HEK293T (cell line): ENCODE measurements at regions not wholly inside any gene's neighbourhood (a gene's known extent, or its start where the extent isn't known, plus 50 kb on each side); places are given as distances from the start of the nearest gene placed in this dataset.

Experiments
- CTCF ChIA-PET: fragments of 350-600 bp; formaldehyde crosslinking; extraction: SDS; loops from one replicate; lab custom pipeline; 2021; ENCODE audit warnings: antibody characterized with exemption, inconsistent platforms; lab: Yijun Ruan, JAX
- POLR2A ChIA-PET: fragments of 350-600 bp; formaldehyde crosslinking; extraction: SDS; loops from one replicate; lab custom pipeline; 2020; ENCODE audit warnings: antibody characterized with exemption, inconsistent platforms; lab: Yijun Ruan, JAX
- DNase-seq: peaks from one replicate; pipeline ENCODE4 v3.0.0; 2012; ENCODE audit warnings: mixed read lengths; ENCODE audit errors: extremely low spot score
- ARNT ChIP-seq: fragments of 450-650 bp; IDR thresholded peaks from 2 replicates; pipeline ENCODE4 v1.6.1; 2017; ENCODE audit warnings: mild to moderate bottlenecking
- BHLHE40 ChIP-seq: fragments of 450-650 bp; IDR thresholded peaks from 2 replicates; pipeline ENCODE4 v1.6.1; 2016; ENCODE audit warnings: mild to moderate bottlenecking, moderate library complexity, borderline replicate concordance
- CTBP1 ChIP-seq: fragments of 450-650 bp; IDR thresholded peaks from 2 replicates; pipeline ENCODE4 v1.6.1; 2016; ENCODE audit warnings: borderline replicate concordance
- ELF4 ChIP-seq: fragments of 450-650 bp; IDR thresholded peaks from 2 replicates; pipeline ENCODE4 v1.6.1; 2017; ENCODE audit warnings: antibody characterized with exemption
- FOXA1 ChIP-seq: fragments of 450-650 bp; IDR thresholded peaks from 2 replicates; pipeline ENCODE4 v1.6.1; 2016; ENCODE audit warnings: mild to moderate bottlenecking
- FOXK2 ChIP-seq: fragments of 450-650 bp; IDR thresholded peaks from 2 replicates; pipeline ENCODE4 v1.6.1; 2016; ENCODE audit warnings: mild to moderate bottlenecking
- FOXM1 ChIP-seq: fragments of 450-650 bp; IDR thresholded peaks from 2 replicates; pipeline ENCODE4 v1.6.1; 2017; ENCODE audit warnings: mild to moderate bottlenecking, borderline replicate concordance
- HDGF ChIP-seq: fragments of 450-650 bp; IDR thresholded peaks from 2 replicates; pipeline ENCODE4 v1.6.1; 2017; ENCODE audit warnings: antibody characterized with exemption, borderline replicate concordance
- L3MBTL2 ChIP-seq: fragments of 450-650 bp; conservative IDR thresholded peaks from 2 replicates; pipeline ENCODE4 v1.6.1; 2016; ENCODE audit warnings: mild to moderate bottlenecking
- LEF1 ChIP-seq: fragments of 450-650 bp; IDR thresholded peaks from 2 replicates; pipeline ENCODE4 v1.6.1; 2017; ENCODE audit warnings: mild to moderate bottlenecking, borderline replicate concordance
- NFRKB ChIP-seq: fragments of 450-650 bp; IDR thresholded peaks from 2 replicates; pipeline ENCODE4 v1.6.1; 2016; ENCODE audit warnings: mild to moderate bottlenecking, moderate library complexity
- PKNOX1 ChIP-seq: fragments of 450-650 bp; IDR thresholded peaks from 2 replicates; pipeline ENCODE4 v1.6.1; 2016
- SP1 ChIP-seq: fragments of 450-650 bp; IDR thresholded peaks from 2 replicates; pipeline ENCODE4 v1.6.1; 2017
- SUZ12 ChIP-seq: fragments of 450-650 bp; IDR thresholded peaks from 2 replicates; pipeline ENCODE4 v1.6.1; 2016; ENCODE audit warnings: mild to moderate bottlenecking
- TARDBP ChIP-seq: fragments of 450-650 bp; IDR thresholded peaks from 2 replicates; pipeline ENCODE4 v1.6.1; 2016
- ZNF384 ChIP-seq: fragments of 450-650 bp; IDR thresholded peaks from 2 replicates; pipeline ENCODE4 v1.6.1; 2016

GRCh38 chr2:192775459-192776262, 580.9 kb upstream of the TMEFF2 start:
- ChIA-PET POLR2A (no interaction called here), CTCF (no interaction called here)
- no peak for TF ChIP-seq SP1
- no peak for TF ChIP-seq ARNT
- no peak for TF ChIP-seq FOXA1
- TF ChIP-seq HDGF = no peak
- TF ChIP-seq CTBP1 = no peak
- TF ChIP-seq LEF1 = no peak
- no peak for TF ChIP-seq PKNOX1
- no peak for TF ChIP-seq ZNF384
- TF ChIP-seq ELF4 = no peak
- TF ChIP-seq NFRKB = no peak
- no peak for TF ChIP-seq SUZ12
- TF ChIP-seq FOXK2 = no peak
- no peak for TF ChIP-seq FOXM1
- TF ChIP-seq L3MBTL2 = no peak
- DNase-seq = no peak

- ChIA-PET POLR2A (no interaction called here), CTCF (no interaction called here)
- no peak for DNase-seq
- no peak for TF ChIP-seq FOXK2
- TF ChIP-seq BHLHE40 = no peak
- no peak for TF ChIP-seq NFRKB
- TF ChIP-seq ARNT = no peak
- no peak for TF ChIP-seq FOXM1
- TF ChIP-seq TARDBP = no peak
- TF ChIP-seq LEF1 = no peak
- no peak for TF ChIP-seq SP1
- no peak for TF ChIP-seq CTBP1
- no peak for TF ChIP-seq L3MBTL2
- TF ChIP-seq HDGF = no peak
- no peak for TF ChIP-seq FOXA1
- no peak for TF ChIP-seq ZNF384
Measured at GRCh38 chr2:192775011-192775410, 580.3 kb upstream of the TMEFF2 start.

- ChIA-PET POLR2A (no interaction called here), CTCF (no interaction called here)
- DNase-seq = no peak
- TF ChIP-seq ELF4 (no peak), FOXM1 (no peak), ARNT (no peak), TARDBP (no peak), FOXK2 (no peak), SUZ12 (no peak), BHLHE40 (no peak), FOXA1 (no peak), SP1 (no peak), PKNOX1 (no peak)
Measured at GRCh38 chr2:192773044-192773443, 578.3 kb upstream of the TMEFF2 start.

- DNase-seq = peak; percentile 6
- ChIA-PET POLR2A (no interaction called here), CTCF (interaction anchor here (1.3 kb wide), 1 partner anchor 15 kb away, joined by 3 read pairs; no protein-coding TSS in a partner anchor)
- no peak for TF ChIP-seq SP1
- TF ChIP-seq CTBP1 = no peak
- no peak for TF ChIP-seq HDGF
- TF ChIP-seq FOXK2 = no peak
- no peak for TF ChIP-seq ELF4
- no peak for TF ChIP-seq FOXM1
- no peak for TF ChIP-seq LEF1
- TF ChIP-seq SUZ12 = no peak
- TF ChIP-seq ARNT = no peak
- no peak for TF ChIP-seq L3MBTL2
- no peak for TF ChIP-seq TARDBP
- no peak for TF ChIP-seq ZNF384
- no peak for TF ChIP-seq NFRKB
- TF ChIP-seq FOXA1 = no peak
- TF ChIP-seq PKNOX1 = no peak
- TF ChIP-seq BHLHE40 = no peak
Measured at GRCh38 chr2:192749611-192750200, 555.0 kb upstream of the TMEFF2 start.

GRCh38 chr2:192741889-192742288, 547.2 kb upstream of the TMEFF2 start:
- POLR2A ChIA-PET = no interaction called here
- no peak for TF ChIP-seq HDGF
- no peak for TF ChIP-seq LEF1
- peak; percentile 73 for TF ChIP-seq ZNF384
- CTCF ChIA-PET = no interaction called here
- DNase-seq = peak; percentile 6

- CTCF ChIA-PET = no interaction called here
- POLR2A ChIA-PET = no interaction called here
Measured at GRCh38 chr2:192735447-192735846, 540.7 kb upstream of the TMEFF2 start.

More at GRCh38 chr2:192735447-192735846, 540.7 kb upstream of the TMEFF2 start:
- TF ChIP-seq SUZ12 (no peak), BHLHE40 (no peak), FOXK2 (no peak), ELF4 (no peak), PKNOX1 (no peak), TARDBP (no peak), ARNT (no peak)
- DNase-seq = no peak
